ENCODE measurements at regions not wholly inside any gene's neighbourhood (a gene's known extent, or its start where the extent isn't known, plus 50 kb on each side); places are given as distances from the start of the nearest gene placed in this dataset.

DNA sequence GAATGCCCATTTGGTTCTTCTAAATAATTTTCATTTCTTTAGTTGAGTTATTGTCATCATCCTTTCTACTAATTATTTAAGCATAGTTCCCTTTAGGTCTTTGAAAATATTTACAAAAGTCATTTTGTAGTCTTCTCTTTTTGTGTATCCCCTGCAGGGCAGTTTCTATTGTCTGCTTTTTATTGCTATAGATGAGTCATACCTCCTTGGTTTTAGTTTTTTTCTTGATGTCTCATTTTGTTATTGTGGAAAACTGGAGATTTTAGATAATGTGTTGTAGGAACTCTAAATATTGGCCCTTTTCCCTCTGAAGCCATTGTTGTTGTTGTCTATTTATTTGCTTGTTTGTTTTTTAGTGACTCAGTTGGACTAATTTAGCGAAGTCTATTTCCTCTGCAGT, 387.9 kb downstream of the NUF2 start:
- Histone ChIP-seq H3K14ac (ENCODE audit: insufficient read depth, low read length) (no peak overlapping the region), H3K27me3 (ENCODE audit: insufficient read depth, low read length) (no peaks in the 10 kb centered on the region), H2BK20ac (ENCODE audit: low read depth, low read length, poor library complexity, severe bottlenecking) (no peak overlapping the region), H3K23ac (ENCODE audit: insufficient read length, low read depth, low read length) (no peak overlapping the region), H2AK5ac (ENCODE audit: insufficient read length, low read length) (no peak overlapping the region), H3K4me1 (ENCODE audit: insufficient read depth, low read length) (no peaks in the 10 kb centered on the region), H3K23me2 (ENCODE audit: insufficient read length, low read depth, low read length, poor library complexity, severe bottlenecking) (no peaks in the 10 kb centered on the region), H4K8ac (replicated peaks; ENCODE audit: insufficient read length, low read depth, low read length) (no peak overlapping the region), H3K27ac (ENCODE audit: insufficient read length, low read depth, low read length) (no peak overlapping the region), H3K18ac (ENCODE audit: insufficient read length, low read depth, low read length) (no peak overlapping the region), H4K5ac (ENCODE audit: insufficient read length, low read depth, low read length) (no peak overlapping the region), H3K9ac (ENCODE audit: extremely low read depth, insufficient read length, low read length) (no peak overlapping the region), H3K4me2 (ENCODE audit: insufficient read depth, insufficient read length, low read length) (no peak overlapping the region), H3K79me2 (ENCODE audit: insufficient read depth, low read length) (no peaks in the 10 kb centered on the region), H2BK12ac (ENCODE audit: insufficient read length, low read depth, low read length) (no peak overlapping the region), H3T11ph (ENCODE audit: low read length) (no peak overlapping the region), H2AFZ (ENCODE audit: low read length) (no peak overlapping the region), H3K56ac (ENCODE audit: insufficient read length, low read depth, low read length) (no peak overlapping the region), H3K9me3 (ENCODE audit: control insufficient read depth, low read depth, low read length) (no peaks in the 10 kb centered on the region), H3K4ac (ENCODE audit: low read depth, low read length) (no peak overlapping the region), H3K79me1 (ENCODE audit: insufficient read depth, low read depth, low read length, poor library complexity, severe bottlenecking) (no peaks in the 10 kb centered on the region), H2BK120ac (ENCODE audit: low read depth, low read length, poor library complexity, severe bottlenecking) (no peak overlapping the region), H4K20me1 (ENCODE audit: control insufficient read depth, insufficient read depth, insufficient read length) (no peaks in the 10 kb centered on the region), H2BK5ac (ENCODE audit: insufficient read length, low read length) (no peak overlapping the region), H4K91ac (ENCODE audit: insufficient read length, low read depth, low read length) (no peak overlapping the region), H2BK15ac (ENCODE audit: low read depth, low read length) (no peak overlapping the region)
- DNase-seq, result no peak
- TF ChIP-seq, protein P1, sequence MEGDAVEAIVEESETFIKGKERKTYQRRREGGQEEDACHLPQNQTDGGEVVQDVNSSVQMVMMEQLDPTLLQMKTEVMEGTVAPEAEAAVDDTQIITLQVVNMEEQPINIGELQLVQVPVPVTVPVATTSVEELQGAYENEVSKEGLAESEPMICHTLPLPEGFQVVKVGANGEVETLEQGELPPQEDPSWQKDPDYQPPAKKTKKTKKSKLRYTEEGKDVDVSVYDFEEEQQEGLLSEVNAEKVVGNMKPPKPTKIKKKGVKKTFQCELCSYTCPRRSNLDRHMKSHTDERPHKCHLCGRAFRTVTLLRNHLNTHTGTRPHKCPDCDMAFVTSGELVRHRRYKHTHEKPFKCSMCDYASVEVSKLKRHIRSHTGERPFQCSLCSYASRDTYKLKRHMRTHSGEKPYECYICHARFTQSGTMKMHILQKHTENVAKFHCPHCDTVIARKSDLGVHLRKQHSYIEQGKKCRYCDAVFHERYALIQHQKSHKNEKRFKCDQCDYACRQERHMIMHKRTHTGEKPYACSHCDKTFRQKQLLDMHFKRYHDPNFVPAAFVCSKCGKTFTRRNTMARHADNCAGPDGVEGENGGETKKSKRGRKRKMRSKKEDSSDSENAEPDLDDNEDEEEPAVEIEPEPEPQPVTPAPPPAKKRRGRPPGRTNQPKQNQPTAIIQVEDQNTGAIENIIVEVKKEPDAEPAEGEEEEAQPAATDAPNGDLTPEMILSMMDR (conservative IDR thresholded peaks at IDR 0.05), result no peak
- Mint-ChIP-seq H3K27ac (no peak overlapping the region), H3K4me1 (no peaks in the 10 kb centered on the region), H3K27me3 (ENCODE audit: low read depth) (no peaks in the 10 kb centered on the region), H3K4me3 (no peak overlapping the region), H3K36me3 (ENCODE audit: insufficient read depth in 1 of 3, low read depth in 3 of 3) (peaks cover 0 to 3% (median 0%) of the 10 kb centered on the region in 3 experiments; a peak in 1 of 7 replicates), H3K9me3 (peaks cover 0 to 2% of the 10 kb centered on the region in 2 experiments; a peak in 1 of 5 replicates)
- no CpG with 5 or more reads among the region's 1 CpG for WGBS (ENCODE audit: extremely low coverage, insufficient read length, low lambda C conversion rate)
